ENCODE measurements at regions not wholly inside any gene's neighbourhood (a gene's known extent, or its start where the extent isn't known, plus 50 kb on each side); places are given as distances from the start of the nearest gene placed in this dataset.

DNA sequence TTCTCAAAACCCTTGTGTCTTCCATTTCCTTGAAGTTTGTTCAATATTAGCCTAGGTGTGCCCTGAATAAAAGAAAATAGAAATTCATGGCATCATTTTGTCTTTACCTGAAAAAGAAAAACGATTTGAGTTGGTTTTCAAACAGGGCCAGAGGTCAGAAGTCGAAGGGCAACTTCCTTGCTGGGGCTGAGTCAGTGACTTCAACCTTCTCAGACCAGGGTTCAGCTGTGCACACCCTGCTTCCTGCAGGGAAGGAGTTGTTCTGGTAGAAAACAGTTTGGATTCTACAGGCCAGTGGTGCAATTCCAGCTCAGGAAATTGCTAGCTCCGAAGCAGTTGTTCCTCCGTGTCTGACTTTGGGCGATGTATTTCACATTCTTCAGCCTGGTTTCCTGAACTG, 132.1 kb upstream of the SLC30A5 start:
- H3K9me3 Mint-ChIP-seq: no peaks in the 10 kb centered on the region
- POLR2A ChIA-PET: no interaction called here
- H3K36me3 Mint-ChIP-seq (ENCODE audit: low read depth): no peaks in the 10 kb centered on the region
- H3K27me3 Mint-ChIP-seq: no peaks in the 10 kb centered on the region
- Histone ChIP-seq H3K36me3 (ENCODE audit: insufficient read depth, low read length) (no peaks in the 10 kb centered on the region), H3K4me1 (ENCODE audit: insufficient read depth, low read length) (no peaks in the 10 kb centered on the region), H3K9me3 (ENCODE audit: control insufficient read depth in 1 of 2, insufficient read depth in 1 of 2, low read length in 2 of 2) (no peaks in the 10 kb centered on the region), H3K27me3 (ENCODE audit: control insufficient read depth in 1 of 2, insufficient read depth in 2 of 2, low read length in 2 of 2) (no peaks in the 10 kb centered on the region), H3K27ac (ENCODE audit: low read depth in 1 of 2, low read length in 2 of 2) (no peak overlapping the region), H3K4me3 (ENCODE audit: low read length) (no peak overlapping the region)
- H3K4me3 Mint-ChIP-seq: no peak overlapping the region
- no peak overlapping the region for H3K27ac Mint-ChIP-seq
- CTCF ChIA-PET: no interaction called here
- intact Hi-C loops (cut with DNase I, micrococcal nuclease): no loop called here
- no peaks in the 10 kb centered on the region for H3K4me1 Mint-ChIP-seq (ENCODE audit: low read depth)
- no peak for DNase-seq
- TF ChIP-seq, protein P1, sequence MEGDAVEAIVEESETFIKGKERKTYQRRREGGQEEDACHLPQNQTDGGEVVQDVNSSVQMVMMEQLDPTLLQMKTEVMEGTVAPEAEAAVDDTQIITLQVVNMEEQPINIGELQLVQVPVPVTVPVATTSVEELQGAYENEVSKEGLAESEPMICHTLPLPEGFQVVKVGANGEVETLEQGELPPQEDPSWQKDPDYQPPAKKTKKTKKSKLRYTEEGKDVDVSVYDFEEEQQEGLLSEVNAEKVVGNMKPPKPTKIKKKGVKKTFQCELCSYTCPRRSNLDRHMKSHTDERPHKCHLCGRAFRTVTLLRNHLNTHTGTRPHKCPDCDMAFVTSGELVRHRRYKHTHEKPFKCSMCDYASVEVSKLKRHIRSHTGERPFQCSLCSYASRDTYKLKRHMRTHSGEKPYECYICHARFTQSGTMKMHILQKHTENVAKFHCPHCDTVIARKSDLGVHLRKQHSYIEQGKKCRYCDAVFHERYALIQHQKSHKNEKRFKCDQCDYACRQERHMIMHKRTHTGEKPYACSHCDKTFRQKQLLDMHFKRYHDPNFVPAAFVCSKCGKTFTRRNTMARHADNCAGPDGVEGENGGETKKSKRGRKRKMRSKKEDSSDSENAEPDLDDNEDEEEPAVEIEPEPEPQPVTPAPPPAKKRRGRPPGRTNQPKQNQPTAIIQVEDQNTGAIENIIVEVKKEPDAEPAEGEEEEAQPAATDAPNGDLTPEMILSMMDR (IDR thresholded peaks at IDR 0.05): no peak
- no peak for ATAC-seq (ENCODE audit: poor library complexity)

DNA sequence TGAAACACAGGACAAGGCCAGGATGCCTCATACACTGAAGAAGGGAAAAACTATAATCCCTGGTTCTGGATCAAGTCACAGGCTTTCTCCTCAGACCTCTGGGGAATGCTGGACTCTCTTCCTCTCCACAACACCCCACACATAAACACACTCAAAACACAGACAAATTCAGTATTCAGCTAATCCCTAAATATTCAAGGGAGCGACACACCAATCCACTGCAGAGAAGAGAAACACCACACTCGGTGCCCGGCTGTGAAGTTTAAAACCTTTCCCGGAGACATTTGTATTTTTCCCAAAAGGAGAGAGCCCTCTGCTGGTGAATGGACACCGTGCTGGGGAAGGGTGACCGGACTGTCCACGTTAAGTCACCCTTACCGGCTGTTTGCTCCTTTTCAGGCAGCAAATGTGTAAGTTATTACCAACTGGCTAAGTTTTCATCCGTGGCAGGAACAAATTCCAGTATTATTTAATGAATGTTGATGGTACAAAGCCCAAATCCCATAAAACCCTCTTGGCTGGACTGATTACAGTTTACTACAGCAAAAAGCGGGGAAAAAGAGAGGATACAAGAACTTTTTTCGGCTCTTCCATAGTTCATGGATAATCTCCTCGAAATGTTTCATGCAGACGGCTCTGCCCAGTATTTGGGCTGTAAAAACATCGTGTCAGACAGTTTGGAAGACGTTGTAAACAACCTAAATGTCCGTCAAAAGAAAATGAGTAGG, 130.9 kb upstream of the SLC30A5 start:
- ATAC-seq (ENCODE audit: poor library complexity): no peak
- Mint-ChIP-seq H3K4me1 (ENCODE audit: low read depth) (no peaks in the 10 kb centered on the region), H3K36me3 (ENCODE audit: low read depth) (no peaks in the 10 kb centered on the region), H3K27ac (no peak overlapping the region), H3K27me3 (peaks cover under 1% of the 10 kb centered on the region), H3K9me3 (no peaks in the 10 kb centered on the region), H3K4me3 (no peak overlapping the region)
- DNase-seq: peak in 3 of 14 experiments; percentile 4 to 16 (median 15)
- H3K36me3 ChIP-seq (ENCODE audit: insufficient read depth, low read length): no peaks in the 10 kb centered on the region
- ChIA-PET CTCF (no interaction called here), POLR2A (no interaction called here)
- H3K27ac ChIP-seq (ENCODE audit: low read depth in 1 of 2, low read length in 2 of 2): no peak overlapping the region
- no peaks in the 10 kb centered on the region for H3K9me3 ChIP-seq (ENCODE audit: control insufficient read depth in 1 of 2, insufficient read depth in 1 of 2, low read length in 2 of 2)
- no peak overlapping the region for H3K4me3 ChIP-seq (ENCODE audit: low read length)
- TF ChIP-seq, protein P1 (IDR thresholded peaks at IDR 0.05): peak; percentile 33
- no peaks in the 10 kb centered on the region for H3K27me3 ChIP-seq (ENCODE audit: control insufficient read depth in 1 of 2, insufficient read depth in 2 of 2, low read length in 2 of 2)
- no peaks in the 10 kb centered on the region for H3K4me1 ChIP-seq (ENCODE audit: insufficient read depth, low read length)
- intact Hi-C loops (cut with DNase I, micrococcal nuclease): no loop called here

DNA sequence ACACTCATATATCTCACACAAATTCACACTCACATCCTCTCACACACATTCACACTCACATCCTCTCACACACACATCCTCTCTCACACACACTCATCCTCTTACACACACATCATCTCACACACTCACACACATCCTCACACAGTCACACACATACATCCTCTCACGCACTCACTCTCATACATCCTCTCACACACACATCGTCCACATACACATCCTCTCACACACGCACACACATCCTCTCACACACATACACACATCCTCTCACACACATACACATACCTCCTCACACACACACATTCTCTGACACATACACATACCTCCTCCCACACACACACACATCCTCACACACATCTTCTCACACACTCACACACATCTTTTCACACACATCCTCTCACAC, 129.1 kb upstream of the SLC30A5 start:
- Mint-ChIP-seq H3K4me3 (no peak overlapping the region), H3K36me3 (ENCODE audit: low read depth) (no peaks in the 10 kb centered on the region), H3K27ac (no peak overlapping the region), H3K27me3 (peaks cover 4% of the 10 kb centered on the region), H3K4me1 (ENCODE audit: low read depth) (no peaks in the 10 kb centered on the region), H3K9me3 (no peaks in the 10 kb centered on the region)
- no peak overlapping the region for H3K4me3 ChIP-seq (ENCODE audit: low read length)
- ATAC-seq (ENCODE audit: poor library complexity) (no peak), DNase-seq (no peak)
- H3K27ac ChIP-seq (ENCODE audit: low read depth in 1 of 2, low read length in 2 of 2): no peak overlapping the region
- H3K27me3 ChIP-seq (ENCODE audit: control insufficient read depth in 1 of 2, insufficient read depth in 2 of 2, low read length in 2 of 2): peaks cover 0 to 5% of the 10 kb centered on the region in 2 experiments
- H3K36me3 ChIP-seq (ENCODE audit: insufficient read depth, low read length): no peaks in the 10 kb centered on the region
- intact Hi-C loops (cut with DNase I, micrococcal nuclease): no loop called here
- H3K9me3 ChIP-seq (ENCODE audit: control insufficient read depth in 1 of 2, insufficient read depth in 1 of 2, low read length in 2 of 2): no peaks in the 10 kb centered on the region
- POLR2A ChIA-PET: no interaction called here
- CTCF ChIA-PET: no interaction called here
- TF ChIP-seq, protein P1 (IDR thresholded peaks at IDR 0.05): no peak
- no peaks in the 10 kb centered on the region for H3K4me1 ChIP-seq (ENCODE audit: insufficient read depth, low read length)

All from CD4-positive, alpha-beta T cell (primary cell).